H1 (cell line): ENCODE measurements at regions not wholly inside any gene's neighbourhood (a gene's known extent, or its start where the extent isn't known, plus 50 kb on each side); places are given as distances from the start of the nearest gene placed in this dataset.

ENCODE experiments used
- POLR2A ChIP-seq, 2 experiments: IDR thresholded peaks; 1 replicate in 1 of 2; 2 replicates in 1 of 2; pipeline ENCODE4 v1.6.1; 2011; ENCODE audit warnings: low read depth in 2 of 2, low read length in 2 of 2, mild to moderate bottlenecking in 2 of 2; ENCODE audit errors: control extremely low read depth in 1 of 2
- POLR2AphosphoS5 ChIP-seq: IDR thresholded peaks from 2 replicates; pipeline ENCODE4 v1.6.1; 2011; ENCODE audit warnings: low read depth, low read length

GRCh38 chr12:92556637-92557421 lies 146.0 kb upstream of the PLEKHG7 start:
- TF ChIP-seq POLR2A (IDR thresholded peaks at IDR 0.05; ENCODE audit: control extremely low read depth in 1 of 2, low read depth in 2 of 2, low read length in 2 of 2) (no peak), POLR2AphosphoS5 (no peak)
